ENCODE measurements at regions not wholly inside any gene's neighbourhood (a gene's known extent, or its start where the extent isn't known, plus 50 kb on each side); places are given as distances from the start of the nearest gene placed in this dataset.

DNA sequence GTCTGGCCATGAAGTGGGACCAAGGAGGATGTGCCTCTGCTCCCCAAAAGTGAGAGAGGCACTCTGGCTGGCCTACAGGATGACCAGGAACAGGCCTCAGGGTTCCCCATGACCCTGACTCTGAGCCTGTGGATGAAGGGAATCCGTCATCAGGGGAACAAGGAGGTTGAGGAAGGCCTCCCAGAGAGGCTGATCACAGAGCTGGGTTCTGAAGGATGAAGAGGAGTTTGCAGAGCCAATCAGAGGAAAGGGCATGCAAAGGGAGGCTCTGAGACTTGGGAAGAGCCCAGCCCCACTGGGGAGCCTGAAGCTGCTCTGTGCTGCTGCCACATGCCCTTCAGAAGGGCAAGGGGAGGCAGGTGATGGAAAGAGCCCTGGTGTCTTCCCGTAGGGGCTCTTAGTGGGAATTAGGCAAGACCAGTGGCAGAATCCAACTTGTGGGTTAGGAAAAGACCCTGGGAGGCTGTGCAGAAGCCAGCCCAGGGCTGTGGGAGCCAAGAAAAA lies 141.3 kb upstream of the ID2 start:
- TF ChIP-seq POLR2A (IDR thresholded peaks at IDR 0.05) (no peak), CTCF (IDR thresholded peaks at IDR 0.05) (no peak)
- Histone ChIP-seq H3K4me1 (peaks cover 8 to 15% of the 10 kb centered on the region in 2 donors), H3K9me3 (no peaks in the 10 kb centered on the region), H3K4me3 (no peak overlapping the region), H3K27ac (no peak overlapping the region), H3K36me3 (no peaks in the 10 kb centered on the region), H3K27me3 (no peaks in the 10 kb centered on the region)
- peak in 1 of 2 donors; percentile 3 for DNase-seq
- intact Hi-C loops (cut with DNase I; ENCODE audit: low total_unique reads): no loop called here

GRCh38 chr2:8541223-8541622 lies 140.6 kb upstream of the ID2 start:
- H3K4me1 ChIP-seq: peaks cover 6 to 9% of the 10 kb centered on the region in 2 donors
- intact Hi-C loops (cut with DNase I; ENCODE audit: low total_unique reads): no loop called here
- no peak overlapping the region for H3K4me3 ChIP-seq
- H3K27me3 ChIP-seq: no peaks in the 10 kb centered on the region
- DNase-seq: peak in 1 of 2 donors; percentile 2
- no peak for TF ChIP-seq POLR2A (IDR thresholded peaks at IDR 0.05)
- no peak for TF ChIP-seq CTCF (IDR thresholded peaks at IDR 0.05)
- H3K9me3 ChIP-seq: no peaks in the 10 kb centered on the region
- H3K36me3 ChIP-seq: no peaks in the 10 kb centered on the region
- H3K27ac ChIP-seq: no peak overlapping the region

GRCh38 chr2:8541636-8542035 lies 140.2 kb upstream of the ID2 start:
- Histone ChIP-seq H3K4me1 (peaks cover 5 to 6% of the 10 kb centered on the region in 2 donors), H3K27me3 (no peaks in the 10 kb centered on the region), H3K27ac (no peak overlapping the region), H3K4me3 (no peak overlapping the region), H3K9me3 (no peaks in the 10 kb centered on the region), H3K36me3 (no peaks in the 10 kb centered on the region)
- intact Hi-C loops (cut with DNase I; ENCODE audit: low total_unique reads): no loop called here
- TF ChIP-seq CTCF (IDR thresholded peaks at IDR 0.05): no peak
- TF ChIP-seq POLR2A (IDR thresholded peaks at IDR 0.05): no peak
- peak in 1 of 2 donors; percentile 7 for DNase-seq

- TF ChIP-seq CTCF (IDR thresholded peaks at IDR 0.05) (no peak), POLR2A (IDR thresholded peaks at IDR 0.05) (no peak)
- Histone ChIP-seq H3K36me3 (no peaks in the 10 kb centered on the region), H3K27me3 (no peaks in the 10 kb centered on the region), H3K27ac (peak overlapping the region in 1 of 2 donors; percentile 23), H3K4me3 (no peak overlapping the region), H3K9me3 (no peaks in the 10 kb centered on the region), H3K4me1 (no peaks in the 10 kb centered on the region)
- peak in 1 of 2 donors; percentile 4 for DNase-seq
- intact Hi-C loops (cut with DNase I; ENCODE audit: low total_unique reads): no loop called here
Measured at GRCh38 chr2:8542381-8543059, 139.3 kb upstream of the ID2 start.

GRCh38 chr2:8543060-8543382 lies 138.8 kb upstream of the ID2 start:
- TF ChIP-seq CTCF (IDR thresholded peaks at IDR 0.05) (no peak), POLR2A (IDR thresholded peaks at IDR 0.05) (no peak)
- H3K36me3 ChIP-seq: no peaks in the 10 kb centered on the region
- no peaks in the 10 kb centered on the region for H3K9me3 ChIP-seq
- H3K4me1 ChIP-seq: no peaks in the 10 kb centered on the region
- H3K27me3 ChIP-seq: no peaks in the 10 kb centered on the region
- H3K27ac ChIP-seq: peak overlapping the region in 1 of 2 donors; percentile 23
- peak in 1 of 2 donors; percentile 11 for DNase-seq
- H3K4me3 ChIP-seq: no peak overlapping the region
- intact Hi-C loops (cut with DNase I; ENCODE audit: low total_unique reads): no loop called here
